H9 (cell line): ENCODE measurements at regions not wholly inside any gene's neighbourhood (a gene's known extent, or its start where the extent isn't known, plus 50 kb on each side); places are given as distances from the start of the nearest gene placed in this dataset.
"Not testable (repeated sequence)": the region's sequence is repeated elsewhere in the genome, so short reads cannot be mapped to it uniquely, and the experiment has no call there.

Experiments used
- DNase-seq: peaks from one replicate; pipeline ENCODE4 v3.0.0-alpha.2; 2017
- H2AFZ ChIP-seq: one replicate; pipeline ENCODE4 v1.6.1; 2013; ENCODE audit warnings: mild to moderate bottlenecking, low read length, control low read depth, moderate library complexity
- H2AK5ac ChIP-seq: 2 replicates; pipeline ENCODE4 v1.6.1; 2013; ENCODE audit warnings: low read length, control low read depth, mixed read lengths; ENCODE audit not compliant: insufficient read length
- H2BK120ac ChIP-seq: one replicate; pipeline ENCODE4 v1.6.1; 2013; ENCODE audit warnings: low read depth, mild to moderate bottlenecking, low read length, control low read depth, inconsistent platforms; ENCODE audit not compliant: poor library complexity, severe bottlenecking
- H2BK12ac ChIP-seq: 2 replicates; pipeline ENCODE4 v1.6.1; 2013; ENCODE audit warnings: low read length, control low read depth, mixed read lengths, low read depth; ENCODE audit not compliant: insufficient read length
- H2BK15ac ChIP-seq: 2 replicates; pipeline ENCODE4 v1.6.1; 2013; ENCODE audit warnings: low read depth, low read length, control low read depth
- H2BK20ac ChIP-seq: one replicate; pipeline ENCODE4 v1.6.1; 2013; ENCODE audit warnings: low read depth, mild to moderate bottlenecking, low read length, control low read depth, inconsistent platforms; ENCODE audit not compliant: poor library complexity, severe bottlenecking
- H2BK5ac ChIP-seq: 2 replicates; pipeline ENCODE4 v1.6.1; 2013; ENCODE audit warnings: low read length, control low read depth, mixed read lengths; ENCODE audit not compliant: insufficient read length
- H3K14ac ChIP-seq: 2 replicates; pipeline ENCODE4 v1.6.1; 2013; ENCODE audit warnings: low read length, control low read depth; ENCODE audit not compliant: insufficient read depth
- H3K18ac ChIP-seq: 2 replicates; pipeline ENCODE4 v1.6.1; 2013; ENCODE audit warnings: low read depth, mild to moderate bottlenecking, mixed read lengths, low read length, control low read depth; ENCODE audit not compliant: insufficient read length
- H3K23ac ChIP-seq: 2 replicates; pipeline ENCODE4 v1.6.1; 2013; ENCODE audit warnings: low read length, control low read depth, mixed read lengths, low read depth; ENCODE audit not compliant: insufficient read length
- H3K23me2 ChIP-seq: 2 replicates; pipeline ENCODE4 v1.6.1; 2013; ENCODE audit warnings: low read depth, mild to moderate bottlenecking, mixed read lengths, low read length, control low read depth; ENCODE audit not compliant: insufficient read length, poor library complexity, severe bottlenecking
- H3K27ac ChIP-seq: 2 replicates; pipeline ENCODE4 v1.5.1; 2013; ENCODE audit warnings: low read length, control low read depth, mixed read lengths, low read depth; ENCODE audit not compliant: insufficient read length
- H3K27me3 ChIP-seq: 2 replicates; pipeline ENCODE4 v1.6.1; 2013; ENCODE audit warnings: low read length, control low read depth, inconsistent platforms; ENCODE audit not compliant: insufficient read depth
- H3K4ac ChIP-seq: 2 replicates; pipeline ENCODE4 v1.6.1; 2013; ENCODE audit warnings: low read depth, mild to moderate bottlenecking, control low read depth, inconsistent platforms, low read length, moderate library complexity
- H3K4me1 ChIP-seq: 2 replicates; pipeline ENCODE4 v1.6.1; 2013; ENCODE audit warnings: low read length, control low read depth, inconsistent platforms; ENCODE audit not compliant: insufficient read depth
- H3K4me2 ChIP-seq: 2 replicates; pipeline ENCODE4 v1.6.1; 2013; ENCODE audit warnings: low read length, control low read depth, mixed read lengths; ENCODE audit not compliant: insufficient read length, insufficient read depth
- H3K56ac ChIP-seq: 2 replicates; pipeline ENCODE4 v1.6.1; 2013; ENCODE audit warnings: low read depth, mild to moderate bottlenecking, mixed read lengths, low read length, control low read depth; ENCODE audit not compliant: insufficient read length
- H3K79me1 ChIP-seq: 2 replicates; pipeline ENCODE4 v1.6.1; 2013; ENCODE audit warnings: low read depth, mild to moderate bottlenecking, moderate library complexity, low read length, control low read depth, inconsistent platforms; ENCODE audit not compliant: insufficient read depth, poor library complexity, severe bottlenecking
- H3K79me2 ChIP-seq: 2 replicates; pipeline ENCODE4 v1.6.1; 2013; ENCODE audit warnings: low read length, control low read depth, inconsistent platforms; ENCODE audit not compliant: insufficient read depth
- H3K9ac ChIP-seq: 2 replicates; pipeline ENCODE4 v1.6.1; 2013; ENCODE audit warnings: low read length, control low read depth, mixed read lengths; ENCODE audit not compliant: insufficient read length; ENCODE audit errors: extremely low read depth
- H3K9me3 ChIP-seq: one replicate; pipeline ENCODE4 v1.6.1; 2013; ENCODE audit warnings: low read depth, low read length, inconsistent platforms; ENCODE audit not compliant: control insufficient read depth
- H3T11ph ChIP-seq: one replicate; pipeline ENCODE4 v1.6.1; 2013; ENCODE audit warnings: mild to moderate bottlenecking, low read length, control low read depth, inconsistent platforms
- H4K20me1 ChIP-seq: one replicate; pipeline ENCODE4 v1.6.1; 2013; ENCODE audit not compliant: control insufficient read depth, insufficient read length, insufficient read depth
- H4K5ac ChIP-seq: 2 replicates; pipeline ENCODE4 v1.6.1; 2013; ENCODE audit warnings: low read depth, mild to moderate bottlenecking, mixed read lengths, low read length, control low read depth; ENCODE audit not compliant: insufficient read length
- H4K8ac ChIP-seq: replicated peaks from 2 replicates; pipeline ENCODE4 v1.6.1; 2013; ENCODE audit warnings: low read length, control low read depth, mixed read lengths, low read depth; ENCODE audit not compliant: insufficient read length
- H4K91ac ChIP-seq: 2 replicates; pipeline ENCODE4 v1.6.1; 2013; ENCODE audit warnings: low read depth, mild to moderate bottlenecking, moderate library complexity, mixed read lengths, low read length, control low read depth; ENCODE audit not compliant: insufficient read length
- H3K27ac Mint-ChIP-seq, 3 experiments: 2 replicates in 2 of 3; 3 replicates in 1 of 3; pipeline ENCODE4 v1.8.0; 2020 to 2021; ENCODE audit warnings: mixed read lengths in 3 of 3, mild to moderate bottlenecking in 1 of 3, moderate library complexity in 1 of 3
- H3K27me3 Mint-ChIP-seq: 2 replicates; pipeline ENCODE4 v1.8.0; 2021; ENCODE audit warnings: low read depth, mild to moderate bottlenecking, moderate library complexity, mixed read lengths
- H3K36me3 Mint-ChIP-seq, 3 experiments: 2 replicates in 2 of 3; 3 replicates in 1 of 3; pipeline ENCODE4 v1.8.0; 2020 to 2021; ENCODE audit warnings: low read depth in 3 of 3, mixed read lengths in 3 of 3; ENCODE audit not compliant: insufficient read depth in 1 of 3
- H3K4me1 Mint-ChIP-seq, 2 experiments: 2 replicates each; pipeline ENCODE4 v1.8.0; 2020; ENCODE audit warnings: mixed read lengths in 2 of 2
- H3K4me3 Mint-ChIP-seq, 2 experiments: 2 replicates in 1 of 2; 3 replicates in 1 of 2; pipeline ENCODE4 v1.8.0; 2020 to 2021; ENCODE audit warnings: mild to moderate bottlenecking in 2 of 2, mixed read lengths in 2 of 2, moderate library complexity in 1 of 2
- H3K9me3 Mint-ChIP-seq, 2 experiments: 2 replicates in 1 of 2; 3 replicates in 1 of 2; pipeline ENCODE4 v1.8.0; 2020; ENCODE audit warnings: mild to moderate bottlenecking in 2 of 2, mixed read lengths in 2 of 2, moderate library complexity in 1 of 2
- WGBS: extraction: QIAGEN DNeasy Blood & Tissue Kit; methylation state at CpG from one replicate; pipeline ENCODE4 v1.1.7; 2013; ENCODE audit warnings: missing lambda C conversion rate, low lambda C conversion rate, mixed read lengths; ENCODE audit not compliant: insufficient read length; ENCODE audit errors: extremely low coverage; 5-methylcytosine and 5-hydroxymethylcytosine counted together

DNA sequence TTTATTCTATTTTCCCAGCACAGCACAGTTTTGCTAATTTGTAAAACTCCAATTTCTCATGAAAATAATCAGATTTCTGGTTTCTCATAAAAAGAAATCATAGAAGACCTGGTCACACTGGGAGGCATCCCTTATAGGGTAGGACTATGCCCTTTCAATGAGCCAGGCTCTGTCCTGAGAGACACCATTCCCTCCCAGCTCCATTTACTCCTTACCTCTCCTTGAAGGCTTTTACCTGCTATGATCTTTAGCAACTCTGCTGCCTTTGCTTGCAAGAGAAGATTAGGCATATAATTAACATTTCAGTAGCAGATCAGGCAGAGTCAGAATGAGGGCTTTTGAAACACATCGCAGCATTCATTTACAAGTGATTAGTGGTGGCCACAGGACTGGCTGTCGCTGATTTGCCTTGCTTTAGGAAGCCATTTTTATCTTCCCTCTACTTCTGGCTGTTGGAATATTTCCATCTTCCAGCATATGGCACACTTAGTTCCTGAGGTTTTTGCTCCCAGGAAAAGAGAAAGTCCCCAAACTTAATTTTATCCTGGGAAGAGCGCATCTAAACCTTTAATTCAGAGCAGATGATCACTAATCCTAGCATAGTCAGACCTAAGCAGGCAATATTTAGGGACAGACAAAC lies 196.9 kb downstream of the SPATA31A1 start:
- H2BK12ac ChIP-seq, H3K4me1 ChIP-seq, DNase-seq, H2BK15ac ChIP-seq, H3K27me3 ChIP-seq, H3K9me3 ChIP-seq, H2AK5ac ChIP-seq, H2BK5ac ChIP-seq, H4K5ac ChIP-seq, H3K79me1 ChIP-seq, H4K8ac ChIP-seq, H3K4ac ChIP-seq, H3K23ac ChIP-seq, H3T11ph ChIP-seq, H2BK120ac ChIP-seq, H2BK20ac ChIP-seq, H3K9ac ChIP-seq, H4K20me1 ChIP-seq, H3K56ac ChIP-seq, H3K79me2 ChIP-seq, H3K36me3 Mint-ChIP-seq, H3K18ac ChIP-seq, H3K14ac ChIP-seq, H3K23me2 ChIP-seq, H2AFZ ChIP-seq, H3K27me3 Mint-ChIP-seq, H4K91ac ChIP-seq, H3K9me3 Mint-ChIP-seq: not testable (repeated sequence)
- H3K4me3 Mint-ChIP-seq, result peak overlapping the region; percentile 73 to 75
- no CpG with 5 or more reads among the region's 3 CpGs for WGBS
- peaks cover 13 to 16% of the 10 kb centered on the region in 2 experiments for H3K4me1 Mint-ChIP-seq
- peak overlapping the region; percentile 96 to 99 (median 99) for H3K27ac Mint-ChIP-seq
- peak overlapping the region; percentile 83 for H3K27ac ChIP-seq
- H3K4me2 ChIP-seq, result peak overlapping the region; percentile 40

DNA sequence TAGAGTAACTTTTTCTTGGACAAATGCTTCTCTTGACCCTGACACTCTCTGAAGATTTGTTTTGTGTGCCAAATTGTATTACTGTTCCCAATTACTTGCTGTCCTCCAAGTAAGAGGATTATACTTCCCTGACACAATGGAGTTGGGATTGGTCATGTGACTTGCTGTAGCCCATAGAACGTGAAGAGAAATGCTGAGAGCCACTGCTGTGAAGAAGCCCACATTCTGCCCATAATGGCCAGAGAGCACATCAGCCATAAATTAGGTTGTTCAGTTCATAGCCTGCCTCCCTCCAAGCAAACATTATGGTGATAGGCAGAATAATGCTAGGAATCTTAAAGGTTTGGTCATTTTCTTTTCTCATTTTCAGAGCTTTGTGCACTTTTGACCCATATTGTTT lies 198.9 kb downstream of the SPATA31A1 start:
- not testable (repeated sequence) for H3K4ac ChIP-seq, H3K9me3 ChIP-seq, H3K27ac Mint-ChIP-seq, DNase-seq, H3K36me3 Mint-ChIP-seq, H3T11ph ChIP-seq, H3K9ac ChIP-seq, H4K91ac ChIP-seq, H3K27ac ChIP-seq, H3K27me3 ChIP-seq, H3K4me2 ChIP-seq, H3K18ac ChIP-seq, H3K27me3 Mint-ChIP-seq, H3K23me2 ChIP-seq, H4K5ac ChIP-seq, H2AK5ac ChIP-seq, H2BK12ac ChIP-seq, H4K8ac ChIP-seq, H3K79me1 ChIP-seq, H3K14ac ChIP-seq, H4K20me1 ChIP-seq, H3K4me3 Mint-ChIP-seq, H3K9me3 Mint-ChIP-seq, H2BK20ac ChIP-seq, H2BK120ac ChIP-seq, H2BK15ac ChIP-seq, H3K4me1 ChIP-seq, H3K79me2 ChIP-seq, H2BK5ac ChIP-seq, H3K23ac ChIP-seq, H3K56ac ChIP-seq, H2AFZ ChIP-seq
- peaks cover 14 to 16% of the 10 kb centered on the region in 2 experiments for H3K4me1 Mint-ChIP-seq
- no CpG with 5 or more reads among the region's 1 CpG for WGBS
